ENCODE measurements at regions not wholly inside any gene's neighbourhood (a gene's known extent, or its start where the extent isn't known, plus 50 kb on each side); places are given as distances from the start of the nearest gene placed in this dataset.

GRCh38 chr6:56853541-56853940 is 101.4 kb upstream of the BEND6 start:
- TF ChIP-seq, protein P1, sequence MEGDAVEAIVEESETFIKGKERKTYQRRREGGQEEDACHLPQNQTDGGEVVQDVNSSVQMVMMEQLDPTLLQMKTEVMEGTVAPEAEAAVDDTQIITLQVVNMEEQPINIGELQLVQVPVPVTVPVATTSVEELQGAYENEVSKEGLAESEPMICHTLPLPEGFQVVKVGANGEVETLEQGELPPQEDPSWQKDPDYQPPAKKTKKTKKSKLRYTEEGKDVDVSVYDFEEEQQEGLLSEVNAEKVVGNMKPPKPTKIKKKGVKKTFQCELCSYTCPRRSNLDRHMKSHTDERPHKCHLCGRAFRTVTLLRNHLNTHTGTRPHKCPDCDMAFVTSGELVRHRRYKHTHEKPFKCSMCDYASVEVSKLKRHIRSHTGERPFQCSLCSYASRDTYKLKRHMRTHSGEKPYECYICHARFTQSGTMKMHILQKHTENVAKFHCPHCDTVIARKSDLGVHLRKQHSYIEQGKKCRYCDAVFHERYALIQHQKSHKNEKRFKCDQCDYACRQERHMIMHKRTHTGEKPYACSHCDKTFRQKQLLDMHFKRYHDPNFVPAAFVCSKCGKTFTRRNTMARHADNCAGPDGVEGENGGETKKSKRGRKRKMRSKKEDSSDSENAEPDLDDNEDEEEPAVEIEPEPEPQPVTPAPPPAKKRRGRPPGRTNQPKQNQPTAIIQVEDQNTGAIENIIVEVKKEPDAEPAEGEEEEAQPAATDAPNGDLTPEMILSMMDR (IDR thresholded peaks at IDR 0.05; ENCODE audit: insufficient read depth, low read length, poor library complexity, severe bottlenecking): no peak
- no peak for TF ChIP-seq EZH2phosphoT487 (conservative IDR thresholded peaks at IDR 0.05; ENCODE audit: low read length)
